HEK293T (cell line): ENCODE measurements at regions not wholly inside any gene's neighbourhood (a gene's known extent, or its start where the extent isn't known, plus 50 kb on each side); places are given as distances from the start of the nearest gene placed in this dataset.

Source experiments
- ARNT ChIP-seq: fragments of 450-650 bp; IDR thresholded peaks from 2 replicates; pipeline ENCODE4 v1.6.1; 2017; ENCODE audit warnings: mild to moderate bottlenecking
- BHLHE40 ChIP-seq: fragments of 450-650 bp; IDR thresholded peaks from 2 replicates; pipeline ENCODE4 v1.6.1; 2016; ENCODE audit warnings: mild to moderate bottlenecking, moderate library complexity, borderline replicate concordance
- CTBP1 ChIP-seq: fragments of 450-650 bp; IDR thresholded peaks from 2 replicates; pipeline ENCODE4 v1.6.1; 2016; ENCODE audit warnings: borderline replicate concordance
- ELF4 ChIP-seq: fragments of 450-650 bp; IDR thresholded peaks from 2 replicates; pipeline ENCODE4 v1.6.1; 2017; ENCODE audit warnings: antibody characterized with exemption
- L3MBTL2 ChIP-seq: fragments of 450-650 bp; conservative IDR thresholded peaks from 2 replicates; pipeline ENCODE4 v1.6.1; 2016; ENCODE audit warnings: mild to moderate bottlenecking
- LEF1 ChIP-seq: fragments of 450-650 bp; IDR thresholded peaks from 2 replicates; pipeline ENCODE4 v1.6.1; 2017; ENCODE audit warnings: mild to moderate bottlenecking, borderline replicate concordance
- SP1 ChIP-seq: fragments of 450-650 bp; IDR thresholded peaks from 2 replicates; pipeline ENCODE4 v1.6.1; 2017
- ZNF384 ChIP-seq: fragments of 450-650 bp; IDR thresholded peaks from 2 replicates; pipeline ENCODE4 v1.6.1; 2016

- TF ChIP-seq ZNF384: no peak
- TF ChIP-seq CTBP1: no peak
- no peak for TF ChIP-seq L3MBTL2
- TF ChIP-seq LEF1: no peak
- no peak for TF ChIP-seq ARNT
- no peak for TF ChIP-seq ELF4
- TF ChIP-seq BHLHE40: no peak
- no peak for TF ChIP-seq SP1
These were observed 349.7 kb upstream of the C1orf87 start for GRCh38 chr1:60423146-60423780.
